ENCODE measurements at regions not wholly inside any gene's neighbourhood (a gene's known extent, or its start where the extent isn't known, plus 50 kb on each side); places are given as distances from the start of the nearest gene placed in this dataset.

- TF ChIP-seq ZNF780A (CRISPR knock-in tag; IDR thresholded peaks at IDR 0.05), result no peak
- TF ChIP-seq TCF7 (IDR thresholded peaks at IDR 0.05; ENCODE audit: borderline replicate concordance), result no peak
- TF ChIP-seq CTBP1 (IDR thresholded peaks at IDR 0.05; ENCODE audit: borderline replicate concordance), result no peak
- TF ChIP-seq, protein P1, sequence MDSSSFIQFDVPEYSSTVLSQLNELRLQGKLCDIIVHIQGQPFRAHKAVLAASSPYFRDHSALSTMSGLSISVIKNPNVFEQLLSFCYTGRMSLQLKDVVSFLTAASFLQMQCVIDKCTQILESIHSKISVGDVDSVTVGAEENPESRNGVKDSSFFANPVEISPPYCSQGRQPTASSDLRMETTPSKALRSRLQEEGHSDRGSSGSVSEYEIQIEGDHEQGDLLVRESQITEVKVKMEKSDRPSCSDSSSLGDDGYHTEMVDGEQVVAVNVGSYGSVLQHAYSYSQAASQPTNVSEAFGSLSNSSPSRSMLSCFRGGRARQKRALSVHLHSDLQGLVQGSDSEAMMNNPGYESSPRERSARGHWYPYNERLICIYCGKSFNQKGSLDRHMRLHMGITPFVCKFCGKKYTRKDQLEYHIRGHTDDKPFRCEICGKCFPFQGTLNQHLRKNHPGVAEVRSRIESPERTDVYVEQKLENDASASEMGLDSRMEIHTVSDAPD (CRISPR knock-in tag; IDR thresholded peaks at IDR 0.05), result no peak
- no peak for TF ChIP-seq ZNF79 (CRISPR knock-in tag; IDR thresholded peaks at IDR 0.05; ENCODE audit: low read depth)
- TF ChIP-seq CTCF (IDR thresholded peaks at IDR 0.05 in 2 of 3, conservative IDR thresholded peaks at IDR 0.05 in 1 of 3; ENCODE audit: insufficient read depth in 2 of 3, low read depth in 1 of 3, low read length in 3 of 3), result no peak
- TF ChIP-seq, protein P2, sequence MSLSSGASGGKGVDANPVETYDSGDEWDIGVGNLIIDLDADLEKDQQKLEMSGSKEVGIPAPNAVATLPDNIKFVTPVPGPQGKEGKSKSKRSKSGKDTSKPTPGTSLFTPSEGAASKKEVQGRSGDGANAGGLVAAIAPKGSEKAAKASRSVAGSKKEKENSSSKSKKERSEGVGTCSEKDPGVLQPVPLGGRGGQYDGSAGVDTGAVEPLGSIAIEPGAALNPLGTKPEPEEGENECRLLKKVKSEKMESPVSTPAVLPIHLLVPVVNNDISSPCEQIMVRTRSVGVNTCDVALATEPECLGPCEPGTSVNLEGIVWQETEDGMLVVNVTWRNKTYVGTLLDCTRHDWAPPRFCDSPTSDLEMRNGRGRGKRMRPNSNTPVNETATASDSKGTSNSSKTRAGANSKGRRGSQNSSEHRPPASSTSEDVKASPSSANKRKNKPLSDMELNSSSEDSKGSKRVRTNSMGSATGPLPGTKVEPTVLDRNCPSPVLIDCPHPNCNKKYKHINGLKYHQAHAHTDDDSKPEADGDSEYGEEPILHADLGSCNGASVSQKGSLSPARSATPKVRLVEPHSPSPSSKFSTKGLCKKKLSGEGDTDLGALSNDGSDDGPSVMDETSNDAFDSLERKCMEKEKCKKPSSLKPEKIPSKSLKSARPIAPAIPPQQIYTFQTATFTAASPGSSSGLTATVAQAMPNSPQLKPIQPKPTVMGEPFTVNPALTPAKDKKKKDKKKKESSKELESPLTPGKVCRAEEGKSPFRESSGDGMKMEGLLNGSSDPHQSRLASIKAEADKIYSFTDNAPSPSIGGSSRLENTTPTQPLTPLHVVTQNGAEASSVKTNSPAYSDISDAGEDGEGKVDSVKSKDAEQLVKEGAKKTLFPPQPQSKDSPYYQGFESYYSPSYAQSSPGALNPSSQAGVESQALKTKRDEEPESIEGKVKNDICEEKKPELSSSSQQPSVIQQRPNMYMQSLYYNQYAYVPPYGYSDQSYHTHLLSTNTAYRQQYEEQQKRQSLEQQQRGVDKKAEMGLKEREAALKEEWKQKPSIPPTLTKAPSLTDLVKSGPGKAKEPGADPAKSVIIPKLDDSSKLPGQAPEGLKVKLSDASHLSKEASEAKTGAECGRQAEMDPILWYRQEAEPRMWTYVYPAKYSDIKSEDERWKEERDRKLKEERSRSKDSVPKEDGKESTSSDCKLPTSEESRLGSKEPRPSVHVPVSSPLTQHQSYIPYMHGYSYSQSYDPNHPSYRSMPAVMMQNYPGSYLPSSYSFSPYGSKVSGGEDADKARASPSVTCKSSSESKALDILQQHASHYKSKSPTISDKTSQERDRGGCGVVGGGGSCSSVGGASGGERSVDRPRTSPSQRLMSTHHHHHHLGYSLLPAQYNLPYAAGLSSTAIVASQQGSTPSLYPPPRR (CRISPR knock-in tag; IDR thresholded peaks at IDR 0.05; ENCODE audit: borderline replicate concordance), result no peak
- no peak for TF ChIP-seq SMAD4 (CRISPR knock-in tag; conservative IDR thresholded peaks at IDR 0.05)
Observed at GRCh38 chr5:72619677-72620076, 112.5 kb upstream of the ZNF366 start.
